Bronchial epithelial cell (primary cell): ENCODE measurements at regions not wholly inside any gene's neighbourhood (a gene's known extent, or its start where the extent isn't known, plus 50 kb on each side); places are given as distances from the start of the nearest gene placed in this dataset.

Experiments
- DNase-seq: peaks from one replicate; pipeline ENCODE4 v3.0.0-alpha.2; 2010; ENCODE audit warnings: low read depth
- FAIRE-seq: peaks from 2 replicates; lab custom pipeline; 2011; peaks lifted over from hg19 to GRCh38; lab: Jason Lieb, UNC
- H3K27me3 ChIP-seq: 2 replicates; pipeline ENCODE4 v1.5.1; 2011; ENCODE audit warnings: low read length; ENCODE audit not compliant: control insufficient read depth, insufficient read depth
- H3K36me3 ChIP-seq: 2 replicates; pipeline ENCODE4 v1.5.1; 2011; ENCODE audit warnings: low read length; ENCODE audit not compliant: control insufficient read depth, insufficient read depth
- H3K4me3 ChIP-seq: 2 replicates; pipeline ENCODE4 v1.5.1; 2011; ENCODE audit warnings: mild to moderate bottlenecking, low read depth, low read length, control low read depth
- TF ChIP-seq, protein P1 (sequence below): IDR thresholded peaks from 2 replicates; pipeline ENCODE4 v1.5.1; 2011; ENCODE audit warnings: mild to moderate bottlenecking, moderate library complexity, low read length, control low read depth, inconsistent platforms; ENCODE audit not compliant: insufficient read depth, severe bottlenecking

DNA sequence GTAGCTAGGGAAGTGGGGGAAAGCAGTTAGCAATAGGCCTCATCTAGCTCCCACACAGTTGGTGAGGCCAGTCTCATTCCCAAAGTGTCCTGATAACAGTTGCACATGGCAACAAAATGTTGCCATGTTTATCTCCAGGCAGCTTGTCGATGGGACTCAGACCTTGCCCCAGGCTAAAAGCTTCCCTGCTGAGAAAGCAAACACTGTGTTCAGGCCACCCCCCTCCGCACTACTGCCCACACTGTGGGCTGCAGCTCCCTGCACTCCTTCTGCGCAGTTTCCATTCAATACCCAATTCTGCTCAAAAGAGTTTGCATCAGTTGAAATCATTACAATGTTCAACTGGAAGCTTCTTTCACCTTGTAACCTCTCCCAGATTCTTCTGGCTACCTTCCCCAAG lies 287.8 kb upstream of the GK2 start:
- FAIRE-seq: peak; percentile 50
- no peak for DNase-seq
- TF ChIP-seq, protein P1, sequence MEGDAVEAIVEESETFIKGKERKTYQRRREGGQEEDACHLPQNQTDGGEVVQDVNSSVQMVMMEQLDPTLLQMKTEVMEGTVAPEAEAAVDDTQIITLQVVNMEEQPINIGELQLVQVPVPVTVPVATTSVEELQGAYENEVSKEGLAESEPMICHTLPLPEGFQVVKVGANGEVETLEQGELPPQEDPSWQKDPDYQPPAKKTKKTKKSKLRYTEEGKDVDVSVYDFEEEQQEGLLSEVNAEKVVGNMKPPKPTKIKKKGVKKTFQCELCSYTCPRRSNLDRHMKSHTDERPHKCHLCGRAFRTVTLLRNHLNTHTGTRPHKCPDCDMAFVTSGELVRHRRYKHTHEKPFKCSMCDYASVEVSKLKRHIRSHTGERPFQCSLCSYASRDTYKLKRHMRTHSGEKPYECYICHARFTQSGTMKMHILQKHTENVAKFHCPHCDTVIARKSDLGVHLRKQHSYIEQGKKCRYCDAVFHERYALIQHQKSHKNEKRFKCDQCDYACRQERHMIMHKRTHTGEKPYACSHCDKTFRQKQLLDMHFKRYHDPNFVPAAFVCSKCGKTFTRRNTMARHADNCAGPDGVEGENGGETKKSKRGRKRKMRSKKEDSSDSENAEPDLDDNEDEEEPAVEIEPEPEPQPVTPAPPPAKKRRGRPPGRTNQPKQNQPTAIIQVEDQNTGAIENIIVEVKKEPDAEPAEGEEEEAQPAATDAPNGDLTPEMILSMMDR: no peak
- H3K4me3 ChIP-seq: no peak overlapping the region
- no peaks in the 10 kb centered on the region for H3K27me3 ChIP-seq
- no peaks in the 10 kb centered on the region for H3K36me3 ChIP-seq

DNA sequence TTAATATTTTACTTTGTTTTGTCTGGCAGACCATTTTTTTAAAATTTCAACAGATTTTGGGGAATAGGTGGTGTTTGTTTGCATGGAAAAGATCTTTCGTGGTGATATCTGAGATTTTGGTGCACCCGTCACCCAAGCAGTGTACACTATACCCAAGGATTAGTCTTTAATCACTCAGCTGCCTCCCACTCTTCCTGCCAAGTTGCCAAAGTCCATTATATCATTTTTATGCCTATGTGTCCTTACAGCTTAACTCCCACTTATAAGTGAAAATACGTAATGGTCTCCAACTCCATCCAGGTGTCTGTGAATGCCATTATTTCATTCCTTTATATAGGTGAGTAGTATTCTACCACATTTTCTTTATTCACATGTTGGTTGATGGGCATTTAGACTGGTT lies 281.7 kb upstream of the GK2 start:
- Histone ChIP-seq H3K27me3 (no peaks in the 10 kb centered on the region), H3K36me3 (no peaks in the 10 kb centered on the region), H3K4me3 (no peak overlapping the region)
- no peak for FAIRE-seq
- no peak for DNase-seq
- TF ChIP-seq, protein P1: no peak

DNA sequence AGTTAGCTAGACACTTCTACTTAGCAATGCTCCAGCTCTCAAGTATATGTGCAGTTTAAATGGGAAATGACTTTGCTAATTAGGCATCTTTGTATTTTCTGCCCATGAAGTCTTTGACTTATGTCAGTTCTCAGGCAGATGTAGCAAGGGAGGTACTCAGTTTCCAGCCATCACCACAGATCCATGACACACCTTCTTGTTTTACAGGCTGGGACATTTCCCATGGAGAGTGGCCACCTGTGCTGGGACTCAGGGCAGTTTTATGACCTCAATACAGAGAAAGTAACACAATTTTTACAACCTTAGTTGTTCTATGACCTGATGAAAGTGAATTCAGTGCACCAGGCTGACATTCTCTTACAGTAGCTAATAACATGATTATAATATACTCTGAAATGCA lies 280.7 kb upstream of the GK2 start:
- TF ChIP-seq, protein P1: no peak
- Histone ChIP-seq H3K36me3 (no peaks in the 10 kb centered on the region), H3K4me3 (no peak overlapping the region), H3K27me3 (no peaks in the 10 kb centered on the region)
- DNase-seq: no peak
- no peak for FAIRE-seq

DNA sequence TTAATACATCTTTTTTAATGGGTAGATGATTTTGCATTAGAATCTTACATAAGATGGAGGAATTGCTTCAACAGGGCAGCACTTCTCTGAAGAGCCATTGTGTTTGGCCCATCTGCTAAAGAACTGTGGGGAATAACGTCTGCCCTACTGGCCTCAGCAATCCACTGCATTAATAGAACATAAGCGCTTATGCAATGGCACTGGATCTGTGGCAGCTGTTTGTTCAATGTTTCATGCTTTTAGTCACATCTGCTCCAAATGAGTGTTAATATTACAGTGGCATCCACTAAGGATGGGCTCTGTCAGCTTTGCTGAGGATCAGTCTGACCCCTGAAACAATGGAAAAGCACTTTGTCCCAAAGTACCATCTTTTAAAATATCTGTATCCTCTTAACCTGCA lies 279.0 kb upstream of the GK2 start:
- TF ChIP-seq, protein P1: no peak
- no peak for FAIRE-seq
- H3K36me3 ChIP-seq: no peaks in the 10 kb centered on the region

DNA sequence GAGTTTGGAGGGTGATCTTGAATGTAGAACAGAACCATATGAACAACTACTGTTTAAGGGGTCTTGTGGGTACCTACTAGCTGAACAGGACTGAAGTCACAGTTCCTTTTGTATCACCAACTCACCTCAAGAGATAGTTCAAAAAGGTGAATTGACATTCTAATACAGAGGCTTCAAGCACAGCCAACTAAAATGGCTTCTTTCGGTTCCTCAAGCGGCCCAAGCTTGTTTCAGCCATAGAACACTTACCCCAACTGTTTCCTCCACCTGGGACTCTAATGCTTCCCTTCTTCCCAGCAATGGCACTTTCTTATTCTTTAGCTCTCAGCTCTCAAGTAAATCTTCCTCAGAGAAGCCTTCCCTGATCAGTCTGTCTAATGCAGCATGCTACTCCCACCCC lies 277.5 kb upstream of the GK2 start:
- no peak for FAIRE-seq
- DNase-seq: no peak
- Histone ChIP-seq H3K27me3 (no peaks in the 10 kb centered on the region), H3K36me3 (no peaks in the 10 kb centered on the region), H3K4me3 (no peak overlapping the region)
- TF ChIP-seq, protein P1: no peak

More for the DNA sequence above, 279.0 kb upstream of the GK2 start:
- Histone ChIP-seq H3K4me3 (no peak overlapping the region), H3K27me3 (no peaks in the 10 kb centered on the region)
- no peak for DNase-seq

DNA sequence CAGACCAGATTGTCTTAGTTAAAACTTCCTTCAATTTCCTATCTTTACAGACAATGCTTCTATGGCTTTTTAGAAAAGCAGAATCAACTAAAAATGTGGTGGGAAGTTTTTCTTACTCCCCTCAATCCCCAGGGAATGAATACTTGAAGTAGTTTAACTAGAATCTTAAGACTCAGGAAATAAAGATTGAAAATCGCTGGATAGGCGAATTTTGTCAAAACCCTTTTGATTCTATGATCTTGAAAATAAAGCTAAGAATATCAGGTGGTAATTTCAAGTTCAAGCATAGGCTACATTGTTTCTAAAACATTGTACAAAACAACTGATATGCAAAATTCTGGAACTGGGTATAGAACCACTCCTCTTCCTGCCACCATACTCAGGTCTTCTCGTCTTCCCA lies 276.5 kb upstream of the GK2 start:
- H3K27me3 ChIP-seq: no peaks in the 10 kb centered on the region
- no peak overlapping the region for H3K4me3 ChIP-seq
- DNase-seq (no peak), FAIRE-seq (no peak)
- TF ChIP-seq, protein P1: no peak
- H3K36me3 ChIP-seq: no peaks in the 10 kb centered on the region
